Mesendoderm (in vitro differentiated cells): ENCODE measurements at regions not wholly inside any gene's neighbourhood (a gene's known extent, or its start where the extent isn't known, plus 50 kb on each side); places are given as distances from the start of the nearest gene placed in this dataset.
"Not testable (repeated sequence)": the region's sequence is repeated elsewhere in the genome, so short reads cannot be mapped to it uniquely, and the experiment has no call there.

ENCODE experiments used
- DNase-seq: peaks from one replicate; pipeline ENCODE4 v3.0.0; 2013
- H2AK5ac ChIP-seq: 2 replicates; pipeline ENCODE4 v1.6.1; 2013; ENCODE audit warnings: low read length, inconsistent platforms
- H2BK120ac ChIP-seq: 2 replicates; pipeline ENCODE4 v1.6.1; 2013; ENCODE audit warnings: low read depth, mild to moderate bottlenecking, low read length, moderate library complexity, mixed read lengths
- H2BK15ac ChIP-seq: replicated peaks from 2 replicates; pipeline ENCODE4 v1.6.1; 2013; ENCODE audit warnings: low read depth, mild to moderate bottlenecking, moderate library complexity
- H2BK5ac ChIP-seq: 2 replicates; pipeline ENCODE4 v1.6.1; 2013; ENCODE audit warnings: low read length, inconsistent platforms
- H3K18ac ChIP-seq: 2 replicates; pipeline ENCODE4 v1.6.1; 2013; ENCODE audit warnings: mild to moderate bottlenecking, low read length, mixed read lengths
- H3K23ac ChIP-seq: one replicate; pipeline ENCODE4 v1.6.1; 2013; ENCODE audit warnings: low read length
- H3K27ac ChIP-seq: 2 replicates; pipeline ENCODE4 v1.5.1; 2013; ENCODE audit warnings: low read depth, mild to moderate bottlenecking, inconsistent platforms, low read length, moderate library complexity
- H3K27me3 ChIP-seq: 2 replicates; pipeline ENCODE4 v1.6.1; 2013; ENCODE audit warnings: low read length, control low read depth, mild to moderate bottlenecking, inconsistent platforms; ENCODE audit not compliant: insufficient read depth, poor library complexity
- H3K36me3 ChIP-seq: 2 replicates; pipeline ENCODE4 v1.6.1; 2013; ENCODE audit warnings: low read length, inconsistent platforms; ENCODE audit not compliant: control insufficient read depth, insufficient read depth
- H3K4ac ChIP-seq: one replicate; pipeline ENCODE4 v1.6.1; 2013; ENCODE audit warnings: low read depth, mild to moderate bottlenecking, low read length, moderate library complexity
- H3K4me1 ChIP-seq: 2 replicates; pipeline ENCODE4 v1.6.1; 2013; ENCODE audit warnings: low read depth, low read length, inconsistent platforms; ENCODE audit not compliant: control insufficient read depth
- H3K4me2 ChIP-seq: 2 replicates; pipeline ENCODE4 v1.6.1; 2013; ENCODE audit warnings: low read length
- H3K4me3 ChIP-seq: 2 replicates; pipeline ENCODE4 v1.5.1; 2013; ENCODE audit warnings: mild to moderate bottlenecking, low read length
- H3K56ac ChIP-seq: one replicate; pipeline ENCODE4 v1.6.1; 2013; ENCODE audit warnings: low read length
- H3K79me1 ChIP-seq: 2 replicates; pipeline ENCODE4 v1.6.1; 2013; ENCODE audit warnings: low read length, inconsistent platforms
- H3K79me2 ChIP-seq: 2 replicates; pipeline ENCODE4 v1.6.1; 2013; ENCODE audit warnings: mild to moderate bottlenecking, low read length; ENCODE audit not compliant: control insufficient read depth, insufficient read depth
- H3K9ac ChIP-seq: 2 replicates; pipeline ENCODE4 v1.6.1; 2013; ENCODE audit warnings: low read length, inconsistent platforms
- H4K5ac ChIP-seq: one replicate; pipeline ENCODE4 v1.6.1; 2013; ENCODE audit warnings: low read length
- H4K8ac ChIP-seq: one replicate; pipeline ENCODE4 v1.6.1; 2013; ENCODE audit warnings: low read depth, mild to moderate bottlenecking, control low read depth, low read length, moderate library complexity
- WGBS: extraction: QIAGEN DNeasy Blood & Tissue Kit; methylation state at CpG from one replicate; pipeline ENCODE4 v1.1.7; 2013; ENCODE audit warnings: low lambda C conversion rate, missing lambda C conversion rate; ENCODE audit not compliant: insufficient coverage; ENCODE audit errors: extremely low coverage; 5-methylcytosine and 5-hydroxymethylcytosine counted together

GRCh38 chr1:4076346-4076745 is 176.3 kb upstream of the C1orf174 start:
- Histone ChIP-seq H2BK15ac (no peak overlapping the region), H3K27ac (no peak overlapping the region), H3K79me2 (no peaks in the 10 kb centered on the region), H3K56ac (no peak overlapping the region), H2BK120ac (no peak overlapping the region), H4K8ac (no peak overlapping the region), H4K5ac (no peak overlapping the region), H3K4me2 (no peak overlapping the region), H3K27me3 (no peaks in the 10 kb centered on the region), H2BK5ac (no peak overlapping the region), H3K36me3 (no peaks in the 10 kb centered on the region), H3K79me1 (no peaks in the 10 kb centered on the region), H3K23ac (no peak overlapping the region), H3K9ac (no peak overlapping the region), H3K4me3 (no peak overlapping the region), H3K18ac (no peak overlapping the region), H2AK5ac (no peak overlapping the region), H3K4me1 (no peaks in the 10 kb centered on the region), H3K4ac (no peak overlapping the region)
- DNase-seq = no peak
- no CpG with 5 or more reads among the region's 8 CpGs for WGBS

GRCh38 chr1:4078091-4078962 is 178.3 kb upstream of the C1orf174 start:
- no CpG with 5 or more reads among the region's 24 CpGs for WGBS
- not testable (repeated sequence) for H4K5ac ChIP-seq, H4K8ac ChIP-seq, H3K56ac ChIP-seq, H3K79me2 ChIP-seq, H3K27me3 ChIP-seq, H3K79me1 ChIP-seq, H3K27ac ChIP-seq, H3K9ac ChIP-seq, H2BK120ac ChIP-seq, H3K4me3 ChIP-seq, H3K18ac ChIP-seq, H3K4me2 ChIP-seq, H3K4ac ChIP-seq, H2BK5ac ChIP-seq, H3K4me1 ChIP-seq, H3K23ac ChIP-seq, H2BK15ac ChIP-seq, H3K36me3 ChIP-seq, DNase-seq, H2AK5ac ChIP-seq

GRCh38 chr1:4079815-4080214 is 179.7 kb upstream of the C1orf174 start:
- Histone ChIP-seq H3K79me2 (no peaks in the 10 kb centered on the region), H2BK15ac (no peak overlapping the region), H3K23ac (no peak overlapping the region), H3K36me3 (no peaks in the 10 kb centered on the region), H3K27ac (no peak overlapping the region), H2AK5ac (no peak overlapping the region), H3K56ac (no peak overlapping the region), H3K4me2 (no peak overlapping the region), H3K27me3 (no peaks in the 10 kb centered on the region), H4K8ac (no peak overlapping the region), H3K9ac (no peak overlapping the region), H3K4me3 (no peak overlapping the region), H3K4me1 (no peaks in the 10 kb centered on the region), H2BK120ac (no peak overlapping the region), H3K4ac (no peak overlapping the region), H3K18ac (no peak overlapping the region), H2BK5ac (no peak overlapping the region), H4K5ac (no peak overlapping the region), H3K79me1 (no peaks in the 10 kb centered on the region)
- WGBS = no CpG with 5 or more reads among the region's 5 CpGs
- no peak for DNase-seq

- Histone ChIP-seq H2AK5ac (no peak overlapping the region), H3K27me3 (no peaks in the 10 kb centered on the region), H3K23ac (no peak overlapping the region), H3K4me1 (no peaks in the 10 kb centered on the region), H3K18ac (no peak overlapping the region), H4K8ac (no peak overlapping the region), H2BK120ac (no peak overlapping the region), H3K27ac (no peak overlapping the region), H2BK15ac (no peak overlapping the region), H4K5ac (no peak overlapping the region), H3K4me3 (no peak overlapping the region), H3K56ac (no peak overlapping the region), H3K4ac (no peak overlapping the region), H3K79me1 (no peaks in the 10 kb centered on the region), H3K79me2 (no peaks in the 10 kb centered on the region), H2BK5ac (no peak overlapping the region), H3K36me3 (no peaks in the 10 kb centered on the region), H3K9ac (no peak overlapping the region), H3K4me2 (no peak overlapping the region)
- DNase-seq = no peak
- WGBS = no CpG with 5 or more reads among the region's 23 CpGs
Measured at GRCh38 chr1:4081806-4082711, 182.0 kb upstream of the C1orf174 start.

- no peaks in the 10 kb centered on the region for H3K27me3 ChIP-seq
Measured at GRCh38 chr1:4083231-4084047, 183.4 kb upstream of the C1orf174 start.

More at GRCh38 chr1:4083231-4084047, 183.4 kb upstream of the C1orf174 start:
- no peaks in the 10 kb centered on the region for H3K4me1 ChIP-seq
- H3K9ac ChIP-seq = no peak overlapping the region
- no peak overlapping the region for H2BK5ac ChIP-seq
- H3K79me1 ChIP-seq = no peaks in the 10 kb centered on the region
- H3K27ac ChIP-seq = no peak overlapping the region
- H3K4me2 ChIP-seq = no peak overlapping the region
- no CpG with 5 or more reads among the region's 18 CpGs for WGBS
- no peak overlapping the region for H3K18ac ChIP-seq
- H3K36me3 ChIP-seq = no peaks in the 10 kb centered on the region
- no peak overlapping the region for H2BK15ac ChIP-seq
- H2AK5ac ChIP-seq = no peak overlapping the region
- DNase-seq = no peak
- no peak overlapping the region for H3K4me3 ChIP-seq
- H3K4ac ChIP-seq = no peak overlapping the region
- no peaks in the 10 kb centered on the region for H3K79me2 ChIP-seq
- no peak overlapping the region for H2BK120ac ChIP-seq
- H4K8ac ChIP-seq = no peak overlapping the region
- H3K23ac ChIP-seq = no peak overlapping the region
- no peak overlapping the region for H3K56ac ChIP-seq
- H4K5ac ChIP-seq = no peak overlapping the region
